AG09309 (cell line): ENCODE measurements at regions not wholly inside any gene's neighbourhood (a gene's known extent, or its start where the extent isn't known, plus 50 kb on each side); places are given as distances from the start of the nearest gene placed in this dataset.

ENCODE experiments used
- DNase-seq: peaks from one replicate; pipeline ENCODE4 v3.0.0-alpha.2; 2010; ENCODE audit warnings: low read depth
- H3K4me3 ChIP-seq: 2 replicates; pipeline ENCODE4 v1.5.1; 2011; ENCODE audit warnings: mild to moderate bottlenecking, low read depth, low read length, moderate library complexity; ENCODE audit not compliant: control insufficient read depth
- TF ChIP-seq, protein P1 (sequence below): IDR thresholded peaks from 2 replicates; pipeline ENCODE4 v1.5.1; 2011; ENCODE audit warnings: mild to moderate bottlenecking, low read depth, low read length, inconsistent platforms; ENCODE audit not compliant: insufficient read depth, control insufficient read depth; ENCODE audit errors: missing control alignments

DNA sequence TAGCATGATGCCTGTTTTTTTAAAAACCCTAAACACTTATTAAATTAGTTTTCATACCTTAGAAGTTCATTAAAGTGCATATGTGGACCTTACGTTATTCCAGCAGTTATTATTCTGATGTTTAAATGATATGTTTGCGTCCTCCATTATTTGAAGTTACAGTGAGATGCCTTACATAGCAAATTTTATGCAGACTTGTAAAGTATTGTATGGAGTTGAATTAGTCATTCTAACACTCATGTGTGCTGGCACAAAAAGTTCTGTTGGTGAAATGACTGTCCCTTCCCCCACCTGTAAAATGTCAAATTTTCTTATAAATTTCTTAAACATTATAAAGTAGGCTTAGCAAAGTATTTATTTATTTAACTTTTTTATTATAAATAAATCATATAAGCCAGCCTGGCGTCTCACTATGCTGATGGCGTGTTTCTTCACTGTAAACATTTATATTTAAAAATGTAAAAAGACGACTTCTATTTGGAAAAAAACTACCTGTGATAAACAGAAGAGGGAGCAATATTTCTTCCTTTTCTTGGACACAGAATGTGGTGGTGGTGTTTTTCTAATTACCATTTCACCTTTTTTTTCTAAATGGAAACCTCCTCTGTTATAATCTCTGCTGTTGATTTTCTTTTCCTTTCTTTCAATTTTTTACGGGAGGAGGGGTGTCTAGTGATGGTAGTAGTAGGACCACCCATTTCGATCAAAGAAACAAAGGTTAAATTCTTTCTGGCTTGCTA is 155.4 kb downstream of the RFPL4B start:
- no peak overlapping the region for H3K4me3 ChIP-seq
- DNase-seq: no peak
- TF ChIP-seq, protein P1, sequence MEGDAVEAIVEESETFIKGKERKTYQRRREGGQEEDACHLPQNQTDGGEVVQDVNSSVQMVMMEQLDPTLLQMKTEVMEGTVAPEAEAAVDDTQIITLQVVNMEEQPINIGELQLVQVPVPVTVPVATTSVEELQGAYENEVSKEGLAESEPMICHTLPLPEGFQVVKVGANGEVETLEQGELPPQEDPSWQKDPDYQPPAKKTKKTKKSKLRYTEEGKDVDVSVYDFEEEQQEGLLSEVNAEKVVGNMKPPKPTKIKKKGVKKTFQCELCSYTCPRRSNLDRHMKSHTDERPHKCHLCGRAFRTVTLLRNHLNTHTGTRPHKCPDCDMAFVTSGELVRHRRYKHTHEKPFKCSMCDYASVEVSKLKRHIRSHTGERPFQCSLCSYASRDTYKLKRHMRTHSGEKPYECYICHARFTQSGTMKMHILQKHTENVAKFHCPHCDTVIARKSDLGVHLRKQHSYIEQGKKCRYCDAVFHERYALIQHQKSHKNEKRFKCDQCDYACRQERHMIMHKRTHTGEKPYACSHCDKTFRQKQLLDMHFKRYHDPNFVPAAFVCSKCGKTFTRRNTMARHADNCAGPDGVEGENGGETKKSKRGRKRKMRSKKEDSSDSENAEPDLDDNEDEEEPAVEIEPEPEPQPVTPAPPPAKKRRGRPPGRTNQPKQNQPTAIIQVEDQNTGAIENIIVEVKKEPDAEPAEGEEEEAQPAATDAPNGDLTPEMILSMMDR: peak; percentile 36

- no peak overlapping the region for H3K4me3 ChIP-seq
- DNase-seq: no peak
- TF ChIP-seq, protein P1: no peak
These were observed 156.0 kb downstream of the RFPL4B start for GRCh38 chr6:112503091-112503596.

DNA sequence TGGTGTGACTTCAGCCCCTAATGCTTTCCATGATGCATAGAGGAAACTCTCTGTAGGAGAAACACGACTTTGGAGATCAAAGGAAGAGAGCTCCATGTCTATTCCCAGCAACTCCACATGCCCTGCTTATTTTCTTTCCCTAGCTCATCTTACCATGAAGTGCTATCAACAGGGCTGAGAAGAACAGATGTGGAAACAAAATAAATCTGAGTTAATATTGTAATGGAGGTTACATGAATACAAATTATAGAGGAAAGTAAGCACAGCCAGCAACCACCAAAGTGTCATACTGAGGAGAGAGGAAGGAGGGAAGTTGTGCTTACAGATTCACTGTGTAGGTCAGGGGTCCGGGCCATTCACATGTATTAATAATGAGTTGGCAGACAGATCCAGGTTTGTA is 157.5 kb downstream of the RFPL4B start:
- no peak overlapping the region for H3K4me3 ChIP-seq
- no peak for DNase-seq
- TF ChIP-seq, protein P1: no peak

- TF ChIP-seq, protein P1: no peak
- H3K4me3 ChIP-seq: no peak overlapping the region
- DNase-seq: no peak
These were observed 164.3 kb downstream of the RFPL4B start for GRCh38 chr6:112511441-112511840.

- TF ChIP-seq, protein P1: no peak
- H3K4me3 ChIP-seq: no peak overlapping the region
- DNase-seq: no peak
These were observed 166.0 kb downstream of the RFPL4B start for GRCh38 chr6:112513175-112513574.

DNA sequence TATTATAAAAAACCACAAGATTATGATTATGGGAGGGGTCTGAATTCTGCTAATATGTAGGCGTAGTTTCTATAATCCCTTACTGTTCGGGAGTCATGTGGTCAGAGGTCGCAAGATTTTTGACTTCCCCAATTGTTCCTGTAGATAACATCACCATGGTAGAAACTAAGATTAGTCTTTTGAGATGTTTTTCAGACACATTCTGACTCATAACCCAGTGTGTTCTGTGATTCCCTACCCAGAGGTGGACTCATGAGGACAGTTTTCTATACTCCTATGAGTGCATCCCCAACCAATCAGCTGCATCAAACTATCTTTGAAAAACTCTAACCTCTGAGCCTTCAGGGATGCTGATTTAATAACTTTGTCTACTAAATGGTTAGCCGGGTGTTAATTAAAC is 175.5 kb downstream of the RFPL4B start:
- TF ChIP-seq, protein P1: no peak
- H3K4me3 ChIP-seq: no peak overlapping the region
- DNase-seq: no peak
